HepG2 (cell line): ENCODE measurements at regions not wholly inside any gene's neighbourhood (a gene's known extent, or its start where the extent isn't known, plus 50 kb on each side); places are given as distances from the start of the nearest gene placed in this dataset.

Experiments used
- CEBPG ChIP-seq: IDR thresholded peaks from 2 replicates; pipeline ENCODE4 v1.6.1; 2016
- CREB1 ChIP-seq, 2 experiments: fragments of 450-650 bp in 1 of 2; IDR thresholded peaks; 2 replicates each; pipeline ENCODE4 v1.6.1; 2016 to 2017; ENCODE audit warnings: control low read depth in 1 of 2, mild to moderate bottlenecking in 1 of 2, missing compliant biosample characterization in 1 of 2, missing genetic modification characterization in 1 of 2
- KLF16 ChIP-seq, 2 experiments: sonication (generic) in 1 of 2; formaldehyde crosslinking in 1 of 2; IDR thresholded peaks; 2 replicates each; pipeline versions ENCODE4 v1.6.1 to v1.8.0; 2016 to 2023; ENCODE audit warnings: missing genetic modification reagents in 2 of 2, missing compliant biosample characterization in 1 of 2
- REL ChIP-seq: sonication (generic); formaldehyde crosslinking; conservative IDR thresholded peaks from 2 replicates; pipeline ENCODE4 v1.8.0; 2022; ENCODE audit warnings: mild to moderate bottlenecking, missing genetic modification reagents, moderate library complexity
- ZNF407 ChIP-seq: sonication (generic); formaldehyde crosslinking; IDR thresholded peaks from one replicate; pipeline ENCODE4 v1.5.1; 2020; ENCODE audit warnings: mild to moderate bottlenecking, missing genetic modification reagents; ENCODE audit errors: not compliant biosample characterization

- TF ChIP-seq ZNF407 (CRISPR knock-in tag) (no peak), CREB1 (IDR thresholded peaks at IDR 0.05) (0 out of 2 replicates have a peak, but pooled peaks have one; percentile 8), CREB1 (CRISPR knock-in tag; IDR thresholded peaks at IDR 0.05) (no peak), CEBPG (CRISPR knock-in tag) (no peak), KLF16 (CRISPR knock-in tag; IDR thresholded peaks at IDR 0.05) (no peak), REL (no peak)
These were observed 71.8 kb upstream of the NDN start (continued) for GRCh38 chr15:23758891-23759290.
